ENCODE measurements at regions not wholly inside any gene's neighbourhood (a gene's known extent, or its start where the extent isn't known, plus 50 kb on each side); places are given as distances from the start of the nearest gene placed in this dataset.

DNA sequence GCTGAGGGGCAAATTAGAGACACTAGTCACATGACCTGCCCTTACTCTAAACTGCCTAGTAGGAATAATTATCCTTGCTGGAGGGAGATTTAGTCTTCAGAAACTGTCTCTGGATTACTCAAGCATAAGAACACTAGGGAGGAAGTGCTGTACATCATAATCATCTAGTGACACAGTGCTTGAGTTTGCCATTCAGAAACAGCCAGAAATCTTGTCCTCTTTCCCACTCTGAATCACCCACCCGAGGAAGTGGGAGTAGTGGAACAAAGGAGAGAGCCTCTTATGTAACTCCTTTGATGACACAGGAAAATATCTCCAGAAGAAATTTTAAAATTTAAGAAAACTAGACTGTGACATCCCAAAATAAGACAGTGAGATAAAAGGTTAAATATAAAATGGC lies 69.3 kb upstream of the PCDH19 start:
- no peaks in the 10 kb centered on the region for H3K27me3 ChIP-seq
- H3K36me3 ChIP-seq, result no peaks in the 10 kb centered on the region
- no peak overlapping the region for H3K27ac ChIP-seq
- no peaks in the 10 kb centered on the region for H3K4me1 ChIP-seq
- 67 to 75% methylated on average over 1 of the region's 1 CpG for WGBS, 2 donors
- ATAC-seq (ENCODE audit: low FRiP score in 2 of 2) (no peak), DNase-seq (no peak)
- TF ChIP-seq EP300 (IDR thresholded peaks at IDR 0.05), result no peak
- TF ChIP-seq POLR2AphosphoS5 (IDR thresholded peaks at IDR 0.05), result no peak
- no peak for TF ChIP-seq CTCF (IDR thresholded peaks at IDR 0.05)
- TF ChIP-seq POLR2A (IDR thresholded peaks at IDR 0.05), result no peak
- H3K4me3 ChIP-seq, result no peak overlapping the region
- no peaks in the 10 kb centered on the region for H3K9me3 ChIP-seq

DNA sequence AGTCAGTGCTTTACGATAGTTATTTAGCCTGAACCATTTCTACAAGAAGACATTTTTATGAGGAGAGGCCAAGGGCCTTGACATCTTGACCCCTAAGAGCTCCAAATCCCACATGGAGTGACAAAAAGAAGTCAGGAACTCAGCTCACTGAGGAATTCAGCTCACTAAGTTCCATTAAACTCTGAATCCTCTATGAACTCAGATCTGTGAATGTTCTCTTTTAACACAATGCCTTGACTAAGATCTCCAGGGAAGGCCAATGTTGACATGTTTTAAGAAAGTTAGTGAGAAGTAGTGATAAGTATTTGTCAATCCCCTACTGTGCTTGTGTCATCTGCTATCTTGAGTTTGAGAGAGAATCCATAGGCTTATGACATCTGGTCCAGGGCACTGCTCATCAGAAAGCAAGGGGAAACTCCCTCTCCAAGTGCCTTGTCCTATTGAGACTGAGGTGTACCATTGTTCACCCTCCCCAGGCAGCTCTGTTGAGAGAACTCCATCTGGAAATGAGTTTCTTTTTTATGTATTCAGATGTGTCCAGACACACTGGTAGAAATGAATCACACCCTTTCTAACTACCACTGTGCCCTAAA lies 68.7 kb upstream of the PCDH19 start:
- TF ChIP-seq EP300 (IDR thresholded peaks at IDR 0.05) (no peak), CTCF (IDR thresholded peaks at IDR 0.05) (no peak), POLR2A (IDR thresholded peaks at IDR 0.05) (no peak), POLR2AphosphoS5 (IDR thresholded peaks at IDR 0.05) (no peak)
- no peak overlapping the region for H3K27ac ChIP-seq
- DNase-seq (no peak), ATAC-seq (ENCODE audit: low FRiP score in 2 of 2) (no peak)
- H3K4me1 ChIP-seq, result no peaks in the 10 kb centered on the region
- no peak overlapping the region for H3K4me3 ChIP-seq
- no peaks in the 10 kb centered on the region for H3K36me3 ChIP-seq
- no peaks in the 10 kb centered on the region for H3K9me3 ChIP-seq
- 73 to 93% methylated on average over 1 of the region's 1 CpG for WGBS, 2 donors
- no peaks in the 10 kb centered on the region for H3K27me3 ChIP-seq

GRCh38 chrX:100477958-100478357 lies 67.9 kb upstream of the PCDH19 start:
- no peak for TF ChIP-seq POLR2AphosphoS5 (IDR thresholded peaks at IDR 0.05)
- Histone ChIP-seq H3K9me3 (no peaks in the 10 kb centered on the region), H3K36me3 (no peaks in the 10 kb centered on the region), H3K27ac (no peak overlapping the region), H3K4me3 (no peak overlapping the region), H3K27me3 (no peaks in the 10 kb centered on the region), H3K4me1 (no peaks in the 10 kb centered on the region)
- peak in 1 of 2 donors; percentile 63 for ATAC-seq (ENCODE audit: low FRiP score in 2 of 2)
- 48 to 52% methylated on average over 4 of the region's 4 CpGs for WGBS, 2 donors
- no peak for DNase-seq

GRCh38 chrX:100477467-100477866 lies 67.4 kb upstream of the PCDH19 start:
- DNase-seq (no peak), ATAC-seq (ENCODE audit: low FRiP score in 2 of 2) (no peak)
- H3K4me1 ChIP-seq, result no peaks in the 10 kb centered on the region
- H3K27me3 ChIP-seq, result no peaks in the 10 kb centered on the region
- H3K9me3 ChIP-seq, result no peaks in the 10 kb centered on the region
- no peak overlapping the region for H3K4me3 ChIP-seq
- H3K36me3 ChIP-seq, result no peaks in the 10 kb centered on the region
- H3K27ac ChIP-seq, result no peak overlapping the region
- TF ChIP-seq CTCF (IDR thresholded peaks at IDR 0.05) (no peak), EP300 (IDR thresholded peaks at IDR 0.05) (no peak), POLR2AphosphoS5 (IDR thresholded peaks at IDR 0.05) (no peak), POLR2A (IDR thresholded peaks at IDR 0.05) (no peak)
- 65 to 67% methylated on average over 2 of the region's 2 CpGs for WGBS, 2 donors
